H9 (cell line): ENCODE measurements at regions not wholly inside any gene's neighbourhood (a gene's known extent, or its start where the extent isn't known, plus 50 kb on each side); places are given as distances from the start of the nearest gene placed in this dataset.

ENCODE experiments used
- DNase-seq: peaks from one replicate; pipeline ENCODE4 v3.0.0-alpha.2; 2017
- H2AFZ ChIP-seq: one replicate; pipeline ENCODE4 v1.6.1; 2013; ENCODE audit warnings: mild to moderate bottlenecking, low read length, control low read depth, moderate library complexity
- H2AK5ac ChIP-seq: 2 replicates; pipeline ENCODE4 v1.6.1; 2013; ENCODE audit warnings: low read length, control low read depth, mixed read lengths; ENCODE audit not compliant: insufficient read length
- H2BK120ac ChIP-seq: one replicate; pipeline ENCODE4 v1.6.1; 2013; ENCODE audit warnings: low read depth, mild to moderate bottlenecking, low read length, control low read depth, inconsistent platforms; ENCODE audit not compliant: poor library complexity, severe bottlenecking
- H2BK12ac ChIP-seq: 2 replicates; pipeline ENCODE4 v1.6.1; 2013; ENCODE audit warnings: low read length, control low read depth, mixed read lengths, low read depth; ENCODE audit not compliant: insufficient read length
- H2BK15ac ChIP-seq: 2 replicates; pipeline ENCODE4 v1.6.1; 2013; ENCODE audit warnings: low read depth, low read length, control low read depth
- H2BK20ac ChIP-seq: one replicate; pipeline ENCODE4 v1.6.1; 2013; ENCODE audit warnings: low read depth, mild to moderate bottlenecking, low read length, control low read depth, inconsistent platforms; ENCODE audit not compliant: poor library complexity, severe bottlenecking
- H2BK5ac ChIP-seq: 2 replicates; pipeline ENCODE4 v1.6.1; 2013; ENCODE audit warnings: low read length, control low read depth, mixed read lengths; ENCODE audit not compliant: insufficient read length
- H3K14ac ChIP-seq: 2 replicates; pipeline ENCODE4 v1.6.1; 2013; ENCODE audit warnings: low read length, control low read depth; ENCODE audit not compliant: insufficient read depth
- H3K18ac ChIP-seq: 2 replicates; pipeline ENCODE4 v1.6.1; 2013; ENCODE audit warnings: low read depth, mild to moderate bottlenecking, mixed read lengths, low read length, control low read depth; ENCODE audit not compliant: insufficient read length
- H3K23ac ChIP-seq: 2 replicates; pipeline ENCODE4 v1.6.1; 2013; ENCODE audit warnings: low read length, control low read depth, mixed read lengths, low read depth; ENCODE audit not compliant: insufficient read length
- H3K23me2 ChIP-seq: 2 replicates; pipeline ENCODE4 v1.6.1; 2013; ENCODE audit warnings: low read depth, mild to moderate bottlenecking, mixed read lengths, low read length, control low read depth; ENCODE audit not compliant: insufficient read length, poor library complexity, severe bottlenecking
- H3K27ac ChIP-seq: 2 replicates; pipeline ENCODE4 v1.5.1; 2013; ENCODE audit warnings: low read length, control low read depth, mixed read lengths, low read depth; ENCODE audit not compliant: insufficient read length
- H3K27me3 ChIP-seq: 2 replicates; pipeline ENCODE4 v1.6.1; 2013; ENCODE audit warnings: low read length, control low read depth, inconsistent platforms; ENCODE audit not compliant: insufficient read depth
- H3K4ac ChIP-seq: 2 replicates; pipeline ENCODE4 v1.6.1; 2013; ENCODE audit warnings: low read depth, mild to moderate bottlenecking, control low read depth, inconsistent platforms, low read length, moderate library complexity
- H3K4me1 ChIP-seq: 2 replicates; pipeline ENCODE4 v1.6.1; 2013; ENCODE audit warnings: low read length, control low read depth, inconsistent platforms; ENCODE audit not compliant: insufficient read depth
- H3K4me2 ChIP-seq: 2 replicates; pipeline ENCODE4 v1.6.1; 2013; ENCODE audit warnings: low read length, control low read depth, mixed read lengths; ENCODE audit not compliant: insufficient read length, insufficient read depth
- H3K56ac ChIP-seq: 2 replicates; pipeline ENCODE4 v1.6.1; 2013; ENCODE audit warnings: low read depth, mild to moderate bottlenecking, mixed read lengths, low read length, control low read depth; ENCODE audit not compliant: insufficient read length
- H3K79me1 ChIP-seq: 2 replicates; pipeline ENCODE4 v1.6.1; 2013; ENCODE audit warnings: low read depth, mild to moderate bottlenecking, moderate library complexity, low read length, control low read depth, inconsistent platforms; ENCODE audit not compliant: insufficient read depth, poor library complexity, severe bottlenecking
- H3K79me2 ChIP-seq: 2 replicates; pipeline ENCODE4 v1.6.1; 2013; ENCODE audit warnings: low read length, control low read depth, inconsistent platforms; ENCODE audit not compliant: insufficient read depth
- H3K9ac ChIP-seq: 2 replicates; pipeline ENCODE4 v1.6.1; 2013; ENCODE audit warnings: low read length, control low read depth, mixed read lengths; ENCODE audit not compliant: insufficient read length; ENCODE audit errors: extremely low read depth
- H3K9me3 ChIP-seq: one replicate; pipeline ENCODE4 v1.6.1; 2013; ENCODE audit warnings: low read depth, low read length, inconsistent platforms; ENCODE audit not compliant: control insufficient read depth
- H3T11ph ChIP-seq: one replicate; pipeline ENCODE4 v1.6.1; 2013; ENCODE audit warnings: mild to moderate bottlenecking, low read length, control low read depth, inconsistent platforms
- H4K20me1 ChIP-seq: one replicate; pipeline ENCODE4 v1.6.1; 2013; ENCODE audit not compliant: control insufficient read depth, insufficient read length, insufficient read depth
- H4K5ac ChIP-seq: 2 replicates; pipeline ENCODE4 v1.6.1; 2013; ENCODE audit warnings: low read depth, mild to moderate bottlenecking, mixed read lengths, low read length, control low read depth; ENCODE audit not compliant: insufficient read length
- H4K8ac ChIP-seq: replicated peaks from 2 replicates; pipeline ENCODE4 v1.6.1; 2013; ENCODE audit warnings: low read length, control low read depth, mixed read lengths, low read depth; ENCODE audit not compliant: insufficient read length
- H4K91ac ChIP-seq: 2 replicates; pipeline ENCODE4 v1.6.1; 2013; ENCODE audit warnings: low read depth, mild to moderate bottlenecking, moderate library complexity, mixed read lengths, low read length, control low read depth; ENCODE audit not compliant: insufficient read length
- H3K27ac Mint-ChIP-seq, 3 experiments: 2 replicates in 2 of 3; 3 replicates in 1 of 3; pipeline ENCODE4 v1.8.0; 2020 to 2021; ENCODE audit warnings: mixed read lengths in 3 of 3, mild to moderate bottlenecking in 1 of 3, moderate library complexity in 1 of 3
- H3K27me3 Mint-ChIP-seq: 2 replicates; pipeline ENCODE4 v1.8.0; 2021; ENCODE audit warnings: low read depth, mild to moderate bottlenecking, moderate library complexity, mixed read lengths
- H3K36me3 Mint-ChIP-seq, 3 experiments: 2 replicates in 2 of 3; 3 replicates in 1 of 3; pipeline ENCODE4 v1.8.0; 2020 to 2021; ENCODE audit warnings: low read depth in 3 of 3, mixed read lengths in 3 of 3; ENCODE audit not compliant: insufficient read depth in 1 of 3
- H3K4me1 Mint-ChIP-seq, 2 experiments: 2 replicates each; pipeline ENCODE4 v1.8.0; 2020; ENCODE audit warnings: mixed read lengths in 2 of 2
- H3K4me3 Mint-ChIP-seq, 2 experiments: 2 replicates in 1 of 2; 3 replicates in 1 of 2; pipeline ENCODE4 v1.8.0; 2020 to 2021; ENCODE audit warnings: mild to moderate bottlenecking in 2 of 2, mixed read lengths in 2 of 2, moderate library complexity in 1 of 2
- H3K9me3 Mint-ChIP-seq, 2 experiments: 2 replicates in 1 of 2; 3 replicates in 1 of 2; pipeline ENCODE4 v1.8.0; 2020; ENCODE audit warnings: mild to moderate bottlenecking in 2 of 2, mixed read lengths in 2 of 2, moderate library complexity in 1 of 2
- WGBS: extraction: QIAGEN DNeasy Blood & Tissue Kit; methylation state at CpG from one replicate; pipeline ENCODE4 v1.1.7; 2013; ENCODE audit warnings: missing lambda C conversion rate, low lambda C conversion rate, mixed read lengths; ENCODE audit not compliant: insufficient read length; ENCODE audit errors: extremely low coverage; 5-methylcytosine and 5-hydroxymethylcytosine counted together
- TF ChIP-seq, protein P1 (sequence below): fragments of 200-600 bp; sonication (generic); conservative IDR thresholded peaks from 3 replicates; pipeline ENCODE4 v1.8.0; 2021; ENCODE audit warnings: antibody characterized with exemption, mild to moderate bottlenecking

DNA sequence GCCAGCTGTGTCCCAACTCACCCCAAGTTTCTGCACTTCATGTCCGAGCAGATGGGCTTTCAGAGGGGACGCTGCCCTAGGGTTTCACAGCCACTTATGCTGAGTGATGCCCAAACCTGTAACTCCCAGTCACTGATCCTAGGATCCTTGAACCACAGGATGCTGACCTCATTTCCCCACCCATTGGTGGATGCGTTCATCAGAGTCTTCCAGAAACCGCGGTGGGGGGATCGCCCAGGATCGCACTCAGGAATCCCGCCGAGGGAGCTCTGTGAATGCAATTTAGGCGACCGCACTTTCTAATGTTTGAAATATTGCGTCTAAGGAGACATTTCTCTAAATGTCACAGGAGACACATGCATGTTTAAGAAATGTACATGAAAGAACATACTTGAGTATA, 212.3 kb upstream of the IRX4 start:
- H2BK5ac ChIP-seq: no peak overlapping the region
- H3K27ac ChIP-seq: no peak overlapping the region
- no peaks in the 10 kb centered on the region for H3K9me3 Mint-ChIP-seq
- no peak overlapping the region for H3K4me3 Mint-ChIP-seq
- H3K56ac ChIP-seq: no peak overlapping the region
- no peak overlapping the region for H3K4ac ChIP-seq
- H2BK12ac ChIP-seq: no peak overlapping the region
- H2AK5ac ChIP-seq: no peak overlapping the region
- no peak overlapping the region for H3K9ac ChIP-seq
- no peaks in the 10 kb centered on the region for H3K23me2 ChIP-seq
- H3K9me3 ChIP-seq: no peaks in the 10 kb centered on the region
- no peak overlapping the region for H4K91ac ChIP-seq
- H3K27me3 Mint-ChIP-seq: peaks cover 8% of the 10 kb centered on the region
- no peaks in the 10 kb centered on the region; the same call in 1 of the 2 replicates for H3K4me1 ChIP-seq
- H3K23ac ChIP-seq: no peak overlapping the region
- H4K20me1 ChIP-seq: no peaks in the 10 kb centered on the region
- no CpG with 5 or more reads among the region's 12 CpGs for WGBS
- 0 out of 2 replicates have a peak, but pooled peaks cover 2% of the 10 kb centered on the region for H3K79me2 ChIP-seq
- no peak overlapping the region for H4K8ac ChIP-seq
- no peak overlapping the region for H3K14ac ChIP-seq
- no peak for DNase-seq
- H3T11ph ChIP-seq: no peak overlapping the region
- H3K27me3 ChIP-seq: no peaks in the 10 kb centered on the region
- no peak overlapping the region for H2BK15ac ChIP-seq
- TF ChIP-seq, protein P1, sequence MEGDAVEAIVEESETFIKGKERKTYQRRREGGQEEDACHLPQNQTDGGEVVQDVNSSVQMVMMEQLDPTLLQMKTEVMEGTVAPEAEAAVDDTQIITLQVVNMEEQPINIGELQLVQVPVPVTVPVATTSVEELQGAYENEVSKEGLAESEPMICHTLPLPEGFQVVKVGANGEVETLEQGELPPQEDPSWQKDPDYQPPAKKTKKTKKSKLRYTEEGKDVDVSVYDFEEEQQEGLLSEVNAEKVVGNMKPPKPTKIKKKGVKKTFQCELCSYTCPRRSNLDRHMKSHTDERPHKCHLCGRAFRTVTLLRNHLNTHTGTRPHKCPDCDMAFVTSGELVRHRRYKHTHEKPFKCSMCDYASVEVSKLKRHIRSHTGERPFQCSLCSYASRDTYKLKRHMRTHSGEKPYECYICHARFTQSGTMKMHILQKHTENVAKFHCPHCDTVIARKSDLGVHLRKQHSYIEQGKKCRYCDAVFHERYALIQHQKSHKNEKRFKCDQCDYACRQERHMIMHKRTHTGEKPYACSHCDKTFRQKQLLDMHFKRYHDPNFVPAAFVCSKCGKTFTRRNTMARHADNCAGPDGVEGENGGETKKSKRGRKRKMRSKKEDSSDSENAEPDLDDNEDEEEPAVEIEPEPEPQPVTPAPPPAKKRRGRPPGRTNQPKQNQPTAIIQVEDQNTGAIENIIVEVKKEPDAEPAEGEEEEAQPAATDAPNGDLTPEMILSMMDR: no peak
- no peak overlapping the region for H3K27ac Mint-ChIP-seq
- no peaks in the 10 kb centered on the region for H3K36me3 Mint-ChIP-seq
- no peak overlapping the region for H2BK120ac ChIP-seq
- no peak overlapping the region for H4K5ac ChIP-seq
- H2AFZ ChIP-seq: no peak overlapping the region
- H3K18ac ChIP-seq: no peak overlapping the region
- H2BK20ac ChIP-seq: no peak overlapping the region
- H3K4me1 Mint-ChIP-seq: no peaks in the 10 kb centered on the region
- H3K79me1 ChIP-seq: no peaks in the 10 kb centered on the region
- H3K4me2 ChIP-seq: no peak overlapping the region
